NCI-H526 treated with DMSO at 0.1 percent for 48 hours (cell line): ENCODE measurements at regions not wholly inside any gene's neighbourhood (a gene's known extent, or its start where the extent isn't known, plus 50 kb on each side); places are given as distances from the start of the nearest gene placed in this dataset.

Source experiments
- DNase-seq: peaks from one replicate; lab custom pipeline; 2025; lab: John Stamatoyannopoulos, UW

- no peak for DNase-seq
Measured at GRCh38 chr3:13266005-13266404, 154.1 kb downstream of the NUP210 start.

GRCh38 chr3:13265507-13265906 is 154.6 kb downstream of the NUP210 start:
- no peak for DNase-seq

- no peak for DNase-seq
Measured at GRCh38 chr3:13265016-13265415, 155.1 kb downstream of the NUP210 start.

DNA sequence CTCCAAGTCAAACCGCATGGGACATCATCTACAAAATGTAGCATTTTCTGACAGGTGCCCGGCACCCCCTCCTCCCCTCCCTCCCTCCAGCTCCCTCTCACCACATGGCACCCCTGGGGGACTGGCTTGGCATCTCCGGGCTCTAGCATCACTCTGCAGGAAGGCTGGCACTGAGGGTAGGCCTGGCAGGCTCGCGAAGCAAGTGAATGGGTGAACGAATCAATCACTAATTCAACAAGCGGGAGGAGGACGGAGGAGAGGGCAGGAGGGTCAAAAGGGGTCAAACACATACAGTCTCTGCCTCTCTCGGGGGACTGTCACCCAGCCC is 155.7 kb downstream of the NUP210 start:
- no peak for DNase-seq

DNA sequence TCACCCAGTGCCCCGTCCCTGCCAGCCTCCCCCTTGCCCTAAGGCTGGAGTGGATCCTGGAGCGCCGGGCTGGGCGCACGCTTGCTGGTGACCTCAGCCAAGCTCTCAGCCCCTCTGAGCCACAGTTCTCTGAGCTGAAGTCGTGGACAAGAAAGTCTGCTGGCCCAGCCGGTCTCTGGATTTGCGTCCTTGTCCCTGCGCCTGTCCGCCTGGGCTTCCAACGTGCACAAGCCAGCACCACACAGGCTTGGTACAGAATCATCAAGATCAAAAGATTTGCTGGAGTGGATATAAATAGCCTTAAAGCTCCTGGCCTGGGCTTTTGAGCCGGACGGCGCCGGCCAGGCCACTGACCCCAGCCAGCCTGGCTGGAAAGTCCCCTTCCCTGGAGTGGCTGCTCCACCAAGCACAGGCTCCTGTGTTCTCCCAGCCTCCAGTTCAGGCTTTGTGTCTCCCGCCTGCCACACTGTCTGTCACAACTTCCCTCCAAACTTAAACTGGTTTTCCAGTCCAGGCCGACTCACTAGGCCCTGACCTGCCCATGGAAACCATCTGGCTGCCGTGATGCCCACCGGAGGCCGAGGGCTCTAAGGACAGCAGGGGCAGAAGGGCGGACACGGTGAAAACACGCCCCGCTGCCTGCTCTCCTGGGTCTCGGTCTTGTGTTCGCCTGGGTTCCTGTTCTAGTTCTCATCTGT is 156.2 kb downstream of the NUP210 start:
- no peak for DNase-seq

GRCh38 chr3:13262493-13263211 is 157.5 kb downstream of the NUP210 start:
- no peak for DNase-seq

- DNase-seq = no peak
Measured at GRCh38 chr3:13261892-13262291, 158.2 kb downstream of the NUP210 start.

- no peak for DNase-seq
Measured at GRCh38 chr3:13261104-13261830, 158.9 kb downstream of the NUP210 start.

GRCh38 chr3:13260259-13261103 is 159.6 kb downstream of the NUP210 start:
- no peak for DNase-seq

- DNase-seq = no peak
Measured at GRCh38 chr3:13259831-13260230, 160.3 kb downstream of the NUP210 start.

DNA sequence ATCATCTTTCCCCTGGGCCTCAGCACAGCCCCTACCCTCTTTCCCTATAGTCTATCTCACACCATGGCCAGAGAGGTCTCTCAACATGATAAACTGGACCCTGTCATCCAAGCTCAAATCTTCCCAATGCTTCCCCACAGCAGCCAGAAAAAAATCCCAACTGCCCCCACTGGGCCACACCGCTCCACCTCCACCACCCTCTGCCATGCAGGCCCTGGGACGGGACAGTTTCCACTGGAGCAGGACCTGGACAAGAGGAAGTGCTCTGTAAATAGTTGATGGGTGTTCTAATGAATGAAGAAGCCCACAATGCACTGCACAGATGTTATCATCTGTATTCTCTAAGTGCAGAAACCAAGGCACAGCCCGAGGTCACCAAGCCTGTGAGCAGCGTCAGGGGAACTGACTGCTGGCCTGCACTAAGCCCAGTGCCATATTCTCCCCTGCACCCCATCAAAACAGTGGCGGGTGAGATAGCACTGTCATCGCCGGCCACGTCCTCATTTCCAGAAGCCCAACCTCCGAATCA is 161.1 kb downstream of the NUP210 start:
- DNase-seq = no peak

DNA sequence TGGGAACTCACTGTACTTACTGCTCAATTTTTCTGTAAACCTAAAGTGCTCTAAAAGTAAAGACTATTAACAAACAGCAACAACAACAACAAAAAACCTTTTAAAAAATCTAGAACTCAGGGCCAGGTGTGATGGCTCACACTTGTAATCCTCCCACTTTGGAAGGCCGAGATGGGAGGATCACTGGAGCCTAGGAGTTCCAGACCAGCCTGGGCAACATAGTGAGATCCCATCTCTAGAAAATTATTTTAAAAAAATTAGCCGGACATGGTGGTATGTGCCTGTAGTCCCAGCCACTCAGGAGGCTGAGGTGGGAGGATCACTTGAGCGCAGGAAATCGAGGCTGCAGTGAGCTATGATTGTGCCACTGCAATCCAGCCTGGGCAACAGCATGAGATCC is 161.8 kb downstream of the NUP210 start:
- no peak for DNase-seq

DNA sequence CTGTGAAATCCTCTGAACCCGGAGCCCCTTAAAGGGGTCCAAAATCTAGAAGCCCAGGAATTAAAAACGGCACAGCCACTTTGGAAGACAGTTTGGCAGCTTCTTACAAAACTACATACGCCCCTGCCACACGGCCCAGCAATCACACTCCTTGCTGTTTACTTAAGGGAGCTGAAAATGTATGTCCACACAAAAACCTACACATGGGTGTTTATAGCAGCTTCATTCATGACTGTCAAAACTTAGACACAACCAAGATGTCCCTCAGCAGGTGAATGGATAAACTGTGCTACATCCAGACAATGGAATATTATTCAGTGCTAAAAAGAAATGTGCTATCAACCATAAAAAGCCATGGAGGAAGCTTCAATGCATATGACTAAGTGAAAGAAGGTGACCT is 162.5 kb downstream of the NUP210 start:
- no peak for DNase-seq

GRCh38 chr3:13256845-13257244 is 163.3 kb downstream of the NUP210 start:
- no peak for DNase-seq

DNA sequence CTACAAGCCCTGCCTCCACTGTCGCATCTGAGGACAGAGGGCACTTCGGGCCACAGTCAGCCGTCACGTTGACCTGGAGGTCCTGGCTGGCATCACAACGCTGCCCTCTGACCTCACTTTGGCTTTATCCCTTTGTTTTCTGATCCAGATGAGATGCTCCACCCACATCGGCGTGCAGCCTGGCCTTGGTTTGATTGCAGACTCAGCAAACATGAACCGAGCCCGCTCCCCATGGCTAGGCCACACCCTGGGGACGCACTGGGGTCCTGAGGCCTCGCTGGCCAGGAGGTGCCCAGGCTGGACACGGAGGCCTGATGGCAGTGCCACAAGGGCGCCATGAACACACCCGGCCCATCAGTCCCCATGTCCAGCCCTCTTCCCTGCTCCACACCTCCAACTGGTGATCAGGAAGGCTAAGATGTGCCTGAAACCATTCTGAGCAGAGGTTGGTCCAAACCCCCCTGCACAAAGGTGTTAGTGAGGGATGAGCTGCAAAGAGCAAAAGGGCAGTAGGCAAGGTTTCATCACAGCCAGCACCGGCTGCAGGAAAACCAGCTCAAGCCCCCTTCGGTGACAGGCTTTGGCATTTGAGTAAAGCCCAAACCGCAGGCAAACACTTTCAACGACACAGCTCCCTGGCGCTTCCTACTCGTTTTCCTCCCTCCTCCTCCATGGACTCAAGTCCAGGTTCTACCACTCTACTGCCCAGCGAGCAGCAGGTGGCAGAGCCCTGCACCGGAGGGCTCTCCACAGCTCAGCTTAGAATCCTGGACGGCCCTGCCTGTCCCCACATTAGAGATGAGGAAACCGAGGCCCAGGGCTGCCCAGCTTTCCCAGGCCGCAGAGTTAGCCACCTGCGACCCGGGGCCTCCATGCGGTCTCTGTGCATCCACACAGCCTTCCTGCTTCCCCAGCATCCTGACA is 165.8 kb downstream of the NUP210 start:
- DNase-seq = no peak

GRCh38 chr3:13253208-13253937 is 166.7 kb downstream of the NUP210 start:
- DNase-seq = no peak

- DNase-seq = no peak
Measured at GRCh38 chr3:13252207-13252606, 167.9 kb downstream of the NUP210 start.

- DNase-seq = no peak
Measured at GRCh38 chr3:13251166-13251903, 168.8 kb downstream of the NUP210 start.

GRCh38 chr3:13249664-13250390 is 170.3 kb downstream of the NUP210 start:
- no peak for DNase-seq
